OCI-LY1 (cell line): ENCODE measurements at regions not wholly inside any gene's neighbourhood (a gene's known extent, or its start where the extent isn't known, plus 50 kb on each side); places are given as distances from the start of the nearest gene placed in this dataset.

Experiments
- H2AFZ ChIP-seq: fragments of 200-600 bp; sonication (generic), shearing (Covaris generic); 2 replicates; pipeline ENCODE4 v1.6.0; 2014; ENCODE audit warnings: antibody characterized with exemption, mild to moderate bottlenecking, low read length
- H3F3A ChIP-seq: fragments of 200-600 bp; sonication (generic), shearing (Covaris generic); 2 replicates; pipeline ENCODE4 v1.6.0; 2014; ENCODE audit warnings: mild to moderate bottlenecking, antibody characterized with exemption, low read length, moderate library complexity; ENCODE audit not compliant: insufficient read depth
- H3K27ac ChIP-seq: fragments of 200-600 bp; sonication (generic); 2 replicates; pipeline ENCODE4 v1.5.1; 2014; ENCODE audit warnings: low read length, mixed run types, mild to moderate bottlenecking, low read depth; ENCODE audit not compliant: poor library complexity, severe bottlenecking
- H3K27me3 ChIP-seq: fragments of 200-600 bp; sonication (generic); 2 replicates; pipeline ENCODE4 v1.6.0; 2014; ENCODE audit warnings: antibody characterized with exemption, mild to moderate bottlenecking, low read length, moderate library complexity; ENCODE audit not compliant: insufficient read depth
- H3K36me3 ChIP-seq: fragments of 200-600 bp; sonication (generic); 2 replicates; pipeline ENCODE4 v1.6.1; 2014; ENCODE audit warnings: mild to moderate bottlenecking, antibody characterized with exemption, low read length, moderate library complexity, mixed read lengths; ENCODE audit not compliant: insufficient read depth
- H3K4me1 ChIP-seq: fragments of 200-600 bp; sonication (generic); 2 replicates; pipeline ENCODE4 v1.5.1; 2014; ENCODE audit warnings: mild to moderate bottlenecking, low read length, moderate library complexity; ENCODE audit not compliant: insufficient read depth, severe bottlenecking
- H3K4me2 ChIP-seq: fragments of 200-600 bp; sonication (generic), shearing (Covaris generic); 2 replicates; pipeline ENCODE4 v1.6.1; 2014; ENCODE audit warnings: low read length
- H3K4me3 ChIP-seq: fragments of 200-600 bp; sonication (generic); 2 replicates; pipeline ENCODE4 v1.5.1; 2014; ENCODE audit warnings: low read length, low read depth, mild to moderate bottlenecking, mixed read lengths; ENCODE audit not compliant: poor library complexity, severe bottlenecking
- H3K79me2 ChIP-seq: fragments of 200-600 bp; shearing (Covaris generic); 2 replicates; pipeline ENCODE4 v1.6.1; 2016; ENCODE audit warnings: mixed run types, low read length, mixed read lengths; ENCODE audit not compliant: insufficient read depth
- H3K9ac ChIP-seq: fragments of 200-600 bp; sonication (generic), shearing (Covaris generic); 2 replicates; pipeline ENCODE4 v1.6.1; 2014; ENCODE audit warnings: mild to moderate bottlenecking, low read length, mixed read lengths
- H3K9me2 ChIP-seq: fragments of 200-600 bp; sonication (generic), shearing (Covaris generic); 2 replicates; pipeline ENCODE4 v1.6.1; 2014; ENCODE audit warnings: low read depth, mild to moderate bottlenecking, low read length, mixed read lengths
- H3K9me3 ChIP-seq: fragments of 200-600 bp; shearing (Covaris generic); 2 replicates; pipeline ENCODE4 v1.6.1; 2014; ENCODE audit warnings: low read length, mixed read lengths
- H4K20me1 ChIP-seq: fragments of 200-600 bp; sonication (generic), shearing (Covaris generic); 2 replicates; pipeline ENCODE4 v1.6.0; 2016; ENCODE audit warnings: mild to moderate bottlenecking, low read length; ENCODE audit not compliant: insufficient read depth
- EZH2 ChIP-seq: fragments of 200-600 bp; sonication (generic), shearing (Covaris generic); IDR thresholded peaks from 2 replicates; pipeline ENCODE4 v1.8.0; 2017; ENCODE audit warnings: borderline replicate concordance, mixed run types, mild to moderate bottlenecking, antibody characterized with exemption, low read length, moderate library complexity, mixed read lengths
- TF ChIP-seq, protein P1 (sequence below): fragments of 200-600 bp; sonication (generic), shearing (Covaris generic); IDR thresholded peaks from 2 replicates; pipeline ENCODE4 v1.5.1; 2017; ENCODE audit warnings: mild to moderate bottlenecking, antibody characterized with exemption, low read length, moderate library complexity, mixed read lengths

DNA sequence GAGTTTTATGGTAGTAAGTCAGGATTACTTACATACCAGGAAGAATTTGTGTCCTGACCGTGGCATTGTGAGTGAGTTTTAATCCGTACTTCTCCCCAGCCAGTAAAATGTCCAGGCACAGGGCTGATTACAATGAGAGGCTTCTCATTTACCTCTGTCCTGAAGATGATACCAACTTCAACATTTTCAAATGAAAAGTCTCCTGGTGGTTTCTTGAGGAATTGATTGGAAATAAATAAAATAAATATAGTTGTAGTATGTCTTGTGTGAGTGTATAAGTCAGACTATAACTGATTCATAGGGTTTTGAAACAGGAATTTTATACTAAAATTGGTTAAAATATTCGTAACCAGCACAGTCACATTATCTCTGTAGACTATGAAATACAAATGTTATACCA, 382.5 kb downstream of the ETS1 start:
- no peak for TF ChIP-seq EZH2
- TF ChIP-seq, protein P1, sequence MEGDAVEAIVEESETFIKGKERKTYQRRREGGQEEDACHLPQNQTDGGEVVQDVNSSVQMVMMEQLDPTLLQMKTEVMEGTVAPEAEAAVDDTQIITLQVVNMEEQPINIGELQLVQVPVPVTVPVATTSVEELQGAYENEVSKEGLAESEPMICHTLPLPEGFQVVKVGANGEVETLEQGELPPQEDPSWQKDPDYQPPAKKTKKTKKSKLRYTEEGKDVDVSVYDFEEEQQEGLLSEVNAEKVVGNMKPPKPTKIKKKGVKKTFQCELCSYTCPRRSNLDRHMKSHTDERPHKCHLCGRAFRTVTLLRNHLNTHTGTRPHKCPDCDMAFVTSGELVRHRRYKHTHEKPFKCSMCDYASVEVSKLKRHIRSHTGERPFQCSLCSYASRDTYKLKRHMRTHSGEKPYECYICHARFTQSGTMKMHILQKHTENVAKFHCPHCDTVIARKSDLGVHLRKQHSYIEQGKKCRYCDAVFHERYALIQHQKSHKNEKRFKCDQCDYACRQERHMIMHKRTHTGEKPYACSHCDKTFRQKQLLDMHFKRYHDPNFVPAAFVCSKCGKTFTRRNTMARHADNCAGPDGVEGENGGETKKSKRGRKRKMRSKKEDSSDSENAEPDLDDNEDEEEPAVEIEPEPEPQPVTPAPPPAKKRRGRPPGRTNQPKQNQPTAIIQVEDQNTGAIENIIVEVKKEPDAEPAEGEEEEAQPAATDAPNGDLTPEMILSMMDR, result no peak
- no peaks in the 10 kb centered on the region for H3K79me2 ChIP-seq
- H3K4me2 ChIP-seq, result no peak overlapping the region
- no peaks in the 10 kb centered on the region for H3F3A ChIP-seq
- H3K36me3 ChIP-seq, result no peaks in the 10 kb centered on the region
- H4K20me1 ChIP-seq, result no peaks in the 10 kb centered on the region
- no peaks in the 10 kb centered on the region for H3K9me2 ChIP-seq
- H3K27me3 ChIP-seq, result no peaks in the 10 kb centered on the region
- no peak overlapping the region for H3K27ac ChIP-seq
- H3K4me1 ChIP-seq, result no peaks in the 10 kb centered on the region
- H3K9ac ChIP-seq, result no peak overlapping the region
- no peak overlapping the region for H2AFZ ChIP-seq
- no peak overlapping the region for H3K4me3 ChIP-seq
- H3K9me3 ChIP-seq, result no peaks in the 10 kb centered on the region

DNA sequence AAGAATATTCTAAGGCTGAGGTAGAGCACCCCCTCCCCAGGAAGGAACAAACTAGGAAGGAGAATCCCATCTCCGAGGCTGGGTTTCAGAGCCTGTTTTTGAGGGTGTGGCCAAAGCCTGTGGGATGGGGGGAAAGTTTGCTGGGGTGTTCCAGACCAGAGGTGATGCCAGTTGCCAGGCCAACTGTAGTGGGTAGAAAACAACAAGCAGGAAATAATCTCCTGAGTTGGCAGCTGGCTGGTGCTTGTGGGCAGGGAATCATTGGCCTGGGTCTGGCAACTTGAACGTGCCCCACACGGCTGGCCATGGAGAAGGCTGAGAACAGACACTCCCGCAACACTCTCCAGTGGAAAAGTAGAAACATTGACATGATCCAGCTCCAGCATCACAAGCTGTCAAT, 385.6 kb downstream of the ETS1 start:
- H4K20me1 ChIP-seq, result no peaks in the 10 kb centered on the region
- H3K4me2 ChIP-seq, result no peak overlapping the region
- H2AFZ ChIP-seq, result no peak overlapping the region
- no peaks in the 10 kb centered on the region for H3K79me2 ChIP-seq
- H3K4me3 ChIP-seq, result no peak overlapping the region
- H3K36me3 ChIP-seq, result no peaks in the 10 kb centered on the region
- no peaks in the 10 kb centered on the region for H3K4me1 ChIP-seq
- TF ChIP-seq EZH2, result no peak
- TF ChIP-seq, protein P1, result no peak
- H3K27ac ChIP-seq, result no peak overlapping the region
- H3K9me2 ChIP-seq, result no peaks in the 10 kb centered on the region
- H3K27me3 ChIP-seq, result no peaks in the 10 kb centered on the region
- no peak overlapping the region for H3K9ac ChIP-seq
- H3F3A ChIP-seq, result no peaks in the 10 kb centered on the region
- no peaks in the 10 kb centered on the region for H3K9me3 ChIP-seq

DNA sequence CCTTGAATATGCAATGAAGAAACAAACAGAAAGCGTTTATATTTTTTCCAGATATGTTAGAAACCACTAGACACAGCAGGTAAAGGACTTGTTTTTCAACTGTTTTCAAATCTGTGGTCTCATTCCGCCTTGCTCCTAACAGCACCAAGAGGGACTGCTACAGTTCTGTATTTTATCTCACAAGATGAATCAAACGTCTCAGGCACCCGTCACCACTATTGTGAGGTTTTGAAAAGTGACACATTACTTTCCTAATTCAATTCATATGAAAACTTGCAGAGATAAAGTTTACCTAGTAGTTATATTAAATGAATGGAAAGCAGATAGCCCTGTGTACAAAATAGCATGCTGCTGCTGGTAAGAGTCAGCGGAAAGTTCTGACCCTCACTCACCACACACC, 386.3 kb downstream of the ETS1 start:
- Histone ChIP-seq H3K4me2 (no peak overlapping the region), H2AFZ (no peak overlapping the region), H3K9me3 (no peaks in the 10 kb centered on the region), H3K36me3 (no peaks in the 10 kb centered on the region), H3K27ac (no peak overlapping the region), H3K4me3 (no peak overlapping the region), H3F3A (no peaks in the 10 kb centered on the region), H4K20me1 (no peaks in the 10 kb centered on the region), H3K9ac (no peak overlapping the region), H3K27me3 (no peaks in the 10 kb centered on the region), H3K4me1 (no peaks in the 10 kb centered on the region), H3K79me2 (no peaks in the 10 kb centered on the region), H3K9me2 (no peaks in the 10 kb centered on the region)
- no peak for TF ChIP-seq EZH2
- TF ChIP-seq, protein P1, result no peak
